HG03196 (cell line): ENCODE measurements at regions not wholly inside any gene's neighbourhood (a gene's known extent, or its start where the extent isn't known, plus 50 kb on each side); places are given as distances from the start of the nearest gene placed in this dataset.
A peak's percentile ranks its signal among the peaks of the same experiment; 100 is the strongest.
"Not testable (repeated sequence)": the region's sequence is repeated elsewhere in the genome, so short reads cannot be mapped to it uniquely, and the experiment has no call there.

Experiments used
- ATAC-seq: cut with Tn5 transposase; IDR thresholded peaks from one replicate; pipeline ENCODE4 v1.9.1; 2021; ENCODE audit not compliant: unreplicated experiment

GRCh38 chr6:134642279-134642678 is 307.6 kb downstream of the ALDH8A1 start:
- ATAC-seq: no peak

- ATAC-seq: peak; percentile 92
Measured at GRCh38 chr6:134640975-134641429, 308.9 kb downstream of the ALDH8A1 start.

DNA sequence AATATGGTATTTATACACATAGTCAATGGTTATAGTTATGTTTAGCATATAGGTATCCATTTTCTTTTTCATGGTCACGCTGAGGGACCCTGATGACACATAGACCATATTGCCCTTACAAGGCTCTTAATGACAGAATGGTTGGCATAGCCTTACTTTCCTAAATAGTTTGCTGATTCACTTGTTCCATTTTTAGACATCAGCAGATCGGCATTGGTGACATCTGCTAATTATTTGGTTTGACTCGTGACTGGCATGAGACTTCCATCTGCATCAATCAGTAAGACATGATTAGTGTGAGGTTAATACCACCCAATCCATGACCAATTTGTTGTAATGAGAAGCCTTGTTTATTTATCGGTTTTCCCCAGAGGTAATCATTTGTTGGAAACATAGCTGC is 309.7 kb downstream of the ALDH8A1 start:
- ATAC-seq: no peak

GRCh38 chr6:134637847-134638437 is 312.0 kb downstream of the ALDH8A1 start:
- no peak for ATAC-seq

GRCh38 chr6:134637282-134637681 is 312.6 kb downstream of the ALDH8A1 start:
- ATAC-seq: no peak

GRCh38 chr6:134636186-134636799 is 313.6 kb downstream of the ALDH8A1 start:
- ATAC-seq: no peak

GRCh38 chr6:134634966-134635365 is 314.9 kb downstream of the ALDH8A1 start:
- ATAC-seq: no peak

DNA sequence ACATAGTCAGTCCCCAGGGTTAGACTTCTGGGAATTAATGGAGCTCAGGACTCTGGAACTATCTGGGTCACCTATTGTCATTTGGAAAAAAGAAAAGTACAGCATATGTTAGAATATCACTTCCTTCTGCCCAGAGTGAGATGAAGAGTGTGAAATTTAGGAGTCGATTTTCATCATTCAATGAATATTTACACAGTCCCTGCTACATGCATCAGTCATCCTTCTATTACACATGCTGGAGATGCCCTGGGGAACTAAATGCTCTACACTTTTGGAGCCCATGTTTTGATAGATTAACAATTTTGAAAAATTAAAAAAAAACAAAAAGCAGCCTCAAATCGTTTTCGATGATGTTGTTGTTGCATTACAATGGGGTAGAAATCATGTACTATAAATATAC is 315.4 kb downstream of the ALDH8A1 start:
- no peak for ATAC-seq

GRCh38 chr6:134632982-134633940 is 315.3 kb upstream of the SGK1 start:
- ATAC-seq: not testable (repeated sequence)

DNA sequence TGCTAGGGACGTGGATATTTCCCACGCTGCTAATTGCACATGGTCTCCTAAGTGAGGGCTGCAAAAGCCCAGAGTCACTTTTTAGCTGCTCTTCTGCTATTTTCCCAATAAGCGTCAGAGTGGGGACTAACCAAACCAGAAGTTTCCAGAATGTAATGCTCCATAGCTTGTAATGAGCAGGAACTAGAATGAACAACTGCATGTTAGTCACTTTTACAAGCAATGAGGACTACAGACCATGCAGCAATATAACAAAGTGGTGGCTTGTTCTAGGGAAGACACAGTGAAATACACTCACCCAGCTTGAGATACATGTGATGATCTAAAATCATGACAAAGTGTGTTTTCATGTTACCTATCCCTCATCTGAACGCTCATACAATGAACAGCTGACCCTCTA is 314.1 kb upstream of the SGK1 start:
- no peak for ATAC-seq

GRCh38 chr6:134631398-134631924 is 313.5 kb upstream of the SGK1 start:
- ATAC-seq: no peak

GRCh38 chr6:134630508-134631121 is 312.7 kb upstream of the SGK1 start:
- no peak for ATAC-seq

DNA sequence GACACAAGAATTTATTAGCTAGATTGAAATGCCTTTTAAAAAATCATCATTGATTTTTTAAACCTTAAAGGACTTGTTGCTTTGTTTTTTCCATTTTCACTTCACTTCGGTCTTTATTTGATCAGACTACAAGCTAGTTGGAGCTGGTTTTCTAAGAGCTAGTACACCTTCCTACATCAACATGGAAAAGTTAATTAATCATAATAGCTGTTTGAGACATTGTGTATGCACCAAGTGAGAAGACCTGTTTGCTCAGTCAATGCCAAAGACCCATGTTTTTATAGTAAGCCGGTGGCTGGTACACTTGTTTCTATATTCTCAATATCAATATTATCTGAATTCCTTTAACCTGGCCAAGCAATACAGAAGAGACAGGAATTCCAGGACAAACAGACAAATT is 310.2 kb upstream of the SGK1 start:
- no peak for ATAC-seq

DNA sequence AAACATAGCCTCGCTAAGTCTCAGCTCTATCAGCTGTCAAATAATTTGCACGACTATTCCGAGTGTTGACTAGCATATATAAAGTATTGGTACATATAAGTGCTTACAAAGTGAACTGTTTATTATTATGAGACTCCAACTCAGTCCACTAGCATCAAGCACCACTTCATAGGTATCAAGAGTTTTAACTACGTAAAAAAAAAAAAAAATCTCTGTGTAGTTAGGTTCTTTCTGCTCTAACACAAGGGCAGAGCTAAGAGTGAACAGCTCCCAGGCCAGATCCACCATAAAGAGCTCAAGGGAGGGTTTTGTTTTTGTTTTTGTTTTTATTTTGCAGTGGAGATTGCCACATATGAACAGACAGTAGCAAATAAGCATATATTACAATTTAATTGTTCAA is 309.8 kb upstream of the SGK1 start:
- ATAC-seq: no peak

- ATAC-seq: no peak
Measured at GRCh38 chr6:134626589-134626988, 308.7 kb upstream of the SGK1 start.

- no peak for ATAC-seq
Measured at GRCh38 chr6:134626086-134626485, 308.2 kb upstream of the SGK1 start.

DNA sequence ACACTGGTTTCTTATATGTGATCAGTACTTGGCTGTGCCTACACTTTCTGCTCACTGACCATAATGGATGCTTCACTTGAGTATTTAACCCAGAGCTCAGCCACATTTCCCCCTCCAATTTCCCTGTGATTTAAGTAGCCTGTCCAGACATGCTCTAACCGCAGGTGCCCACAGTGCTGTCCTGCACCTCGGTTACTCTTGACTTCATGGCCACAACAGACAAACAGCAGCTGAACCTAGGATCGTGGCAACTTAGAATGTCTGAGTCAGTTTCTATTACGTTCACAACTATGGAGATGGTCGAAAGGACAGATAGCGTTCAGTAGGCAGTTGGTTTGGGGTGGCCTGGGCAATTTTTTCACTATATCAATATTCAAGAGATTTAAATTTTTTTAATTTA is 306.9 kb upstream of the SGK1 start:
- ATAC-seq: no peak

- ATAC-seq: no peak
Measured at GRCh38 chr6:134623401-134623800, 305.5 kb upstream of the SGK1 start.

DNA sequence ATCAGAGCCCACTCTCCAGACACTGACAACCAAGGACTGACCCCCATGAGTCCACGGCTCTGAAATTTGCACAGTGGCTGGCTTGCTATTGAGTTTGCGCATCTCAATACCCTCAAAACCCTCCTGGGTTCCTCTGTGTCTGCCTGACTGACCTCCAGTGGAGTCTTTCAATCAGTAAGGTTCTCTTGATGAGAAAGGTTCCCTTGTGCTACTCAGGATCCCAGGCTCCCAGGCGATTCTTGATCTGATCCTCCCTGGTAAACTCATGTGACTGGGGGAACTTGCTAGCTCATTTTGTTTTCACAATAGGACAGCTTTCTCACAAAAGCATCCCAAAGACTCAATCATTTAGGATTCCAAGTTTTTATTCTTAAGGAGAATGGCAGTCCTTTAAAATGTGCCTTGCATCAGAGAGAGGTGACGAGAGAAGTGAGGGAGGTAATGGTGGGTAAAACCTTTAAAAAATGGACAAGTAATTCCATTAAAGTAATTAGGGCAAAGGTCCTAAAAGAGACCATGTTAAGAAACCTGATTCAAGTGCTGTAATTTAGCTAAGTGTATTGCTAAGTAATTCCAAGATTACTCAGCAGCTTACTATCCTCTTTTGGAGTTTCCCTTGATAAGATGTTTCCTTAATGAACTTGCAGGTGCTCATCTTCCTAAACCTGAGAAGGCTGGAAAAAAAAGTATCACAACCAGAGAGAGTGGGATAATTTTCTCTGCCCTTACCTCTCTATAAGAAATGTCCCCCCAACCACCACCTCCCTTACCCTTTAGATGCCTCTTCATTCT is 304.7 kb upstream of the SGK1 start:
- ATAC-seq: no peak

DNA sequence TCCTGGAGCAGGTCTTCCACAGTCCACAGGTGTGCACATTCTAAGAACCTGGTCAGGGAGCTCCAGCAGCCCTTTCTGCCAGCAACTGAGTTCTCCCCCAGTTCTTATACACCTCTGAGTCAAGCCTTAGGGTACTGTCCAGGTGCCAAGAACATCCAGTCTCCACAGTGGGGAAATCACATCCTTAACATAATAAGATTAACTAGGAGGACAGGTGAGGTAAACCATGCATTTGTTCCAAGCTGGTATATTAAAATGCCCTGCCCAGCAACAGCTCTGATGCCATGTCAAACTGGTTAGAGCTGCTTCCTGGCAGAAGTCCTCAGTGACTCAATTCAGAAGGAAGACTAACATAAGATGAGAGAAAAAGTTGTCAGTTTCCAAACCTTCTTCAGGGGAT is 303.9 kb upstream of the SGK1 start:
- ATAC-seq: no peak
